ENCODE measurements at regions not wholly inside any gene's neighbourhood (a gene's known extent, or its start where the extent isn't known, plus 50 kb on each side); places are given as distances from the start of the nearest gene placed in this dataset.

DNA sequence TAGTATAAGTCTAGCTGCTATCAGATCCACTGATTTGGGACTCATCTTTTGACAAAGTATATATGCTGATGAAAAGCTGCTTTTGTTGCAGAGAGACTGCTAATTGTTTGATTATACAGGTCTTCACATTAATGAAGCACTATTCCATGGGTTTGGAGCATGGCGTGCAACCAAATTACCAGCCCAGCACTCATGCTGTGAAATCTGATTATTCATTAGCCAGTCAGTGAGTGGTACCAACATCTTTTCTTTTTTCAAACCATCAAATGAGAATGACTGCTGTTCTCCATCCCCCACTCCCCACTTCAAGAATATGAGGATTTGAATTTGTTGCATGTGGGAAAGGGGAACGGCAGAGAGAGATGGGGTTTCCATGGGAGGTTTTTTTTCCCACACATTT, 91.3 kb downstream of the ID4 start:
- H3K14ac ChIP-seq (ENCODE audit: insufficient read length) = no peak overlapping the region
- no peak overlapping the region for H2BK12ac ChIP-seq (ENCODE audit: low read depth, low read length)
- ChIA-PET POLR2A (ENCODE audit: partially characterized antibody) (no interaction called here), CTCF (ENCODE audit: partially characterized antibody) (no interaction called here)
- no peak for FAIRE-seq
- H3K9ac ChIP-seq (replicated peaks in 1 of 4; ENCODE audit: extremely low read depth in 1 of 4, low read depth in 3 of 4, low read length in 3 of 4) = no peak overlapping the region
- H3K4me2 ChIP-seq (ENCODE audit: insufficient read depth in 1 of 2, low read depth in 2 of 2, low read length in 2 of 2) = no peak overlapping the region
- no peak overlapping the region for H2BK120ac ChIP-seq (replicated peaks; ENCODE audit: low read depth, low read length)
- H3K36me3 ChIP-seq (ENCODE audit: control insufficient read depth in 2 of 4, insufficient read depth in 4 of 4, low read length in 3 of 4) = no peaks in the 10 kb centered on the region
- no peaks in the 10 kb centered on the region; a peak in 1 of 7 replicates for H3K27me3 ChIP-seq (replicated peaks in 1 of 4; ENCODE audit: control insufficient read depth in 3 of 4, extremely low read depth in 1 of 4, insufficient read depth in 3 of 4, low read length in 3 of 4)
- H3K4me3 ChIP-seq (ENCODE audit: extremely low read depth in 1 of 4, insufficient read depth in 2 of 4, low read depth in 3 of 4, low read length in 4 of 4) = no peak overlapping the region
- H3K18ac ChIP-seq (ENCODE audit: extremely low read depth, low read length) = no peak overlapping the region
- no peaks in the 10 kb centered on the region for H3K4me1 ChIP-seq (replicated peaks in 1 of 4; ENCODE audit: control insufficient read depth in 3 of 4, insufficient read depth in 4 of 4, low read length in 3 of 4)
- no peak overlapping the region for H2BK15ac ChIP-seq (ENCODE audit: low read length)
- H4K20me1 ChIP-seq (replicated peaks in 1 of 2; ENCODE audit: control insufficient read depth in 1 of 2, insufficient read depth in 2 of 2, low read length in 2 of 2) = no peaks in the 10 kb centered on the region
- no peak overlapping the region for H2AK5ac ChIP-seq (ENCODE audit: low read depth, low read length)
- WGBS, 2 experiments (ENCODE audit: extremely low coverage in 1 of 2, insufficient coverage in 1 of 2, insufficient read length in 1 of 2, insufficient replicate concordance in 2 of 2, low coverage in 1 of 2, low lambda C conversion rate in 2 of 2, missing lambda C conversion rate in 1 of 2) = 88% methylated on average over 2 of the region's 2 CpGs; no CpG with 5 or more reads in 1 of the 2 experiments
- no peak overlapping the region for H3K4ac ChIP-seq (replicated peaks; ENCODE audit: insufficient read length, low read depth, low read length)
- no peak overlapping the region for H3K23ac ChIP-seq (ENCODE audit: insufficient read length)
- no peak overlapping the region for H4K8ac ChIP-seq (ENCODE audit: extremely low read depth, insufficient read depth, low read length)
- H3K27ac ChIP-seq (ENCODE audit: low read depth, low read length) = no peak overlapping the region
- no peak overlapping the region for H2AFZ ChIP-seq (ENCODE audit: low read length)
- H2BK5ac ChIP-seq (ENCODE audit: low read depth, low read length) = no peak overlapping the region
- no peak overlapping the region for H4K5ac ChIP-seq (ENCODE audit: insufficient read length, low read depth, low read length)
- DNase-seq (ENCODE audit: low read depth in 1 of 2, low spot score in 2 of 2) = no peak
- H3K79me2 ChIP-seq (ENCODE audit: control insufficient read depth in 1 of 2, insufficient read depth in 2 of 2, low read length in 2 of 2) = no peaks in the 10 kb centered on the region
- no peak overlapping the region for H3K56ac ChIP-seq (replicated peaks; ENCODE audit: insufficient read length, low read depth, low read length)
- no peak overlapping the region for H4K91ac ChIP-seq (replicated peaks; ENCODE audit: insufficient read length, low read length)
- no peak overlapping the region for H2BK20ac ChIP-seq (ENCODE audit: low read length)
- no peaks in the 10 kb centered on the region for H3K79me1 ChIP-seq (ENCODE audit: low read depth, low read length)
- H3K9me3 ChIP-seq (ENCODE audit: insufficient read depth in 2 of 2, low read depth in 1 of 2, low read length in 1 of 2) = no peaks in the 10 kb centered on the region
- H3K23me2 ChIP-seq (ENCODE audit: low read depth, low read length) = no peaks in the 10 kb centered on the region
- no peak for TF ChIP-seq CBX8 (IDR thresholded peaks at IDR 0.05; ENCODE audit: borderline replicate concordance, low read depth, low read length)
- TF ChIP-seq USF2 (IDR thresholded peaks at IDR 0.05; ENCODE audit: low read length) = no peak
- no peak for TF ChIP-seq GTF2F1 (IDR thresholded peaks at IDR 0.05; ENCODE audit: borderline replicate concordance, low read depth, low read length)
- no peak for TF ChIP-seq SP1 (IDR thresholded peaks at IDR 0.05; ENCODE audit: low read depth, low read length)
- no peak for TF ChIP-seq RBBP5 (IDR thresholded peaks at IDR 0.05; ENCODE audit: borderline replicate concordance, low read depth, low read length)
- TF ChIP-seq CHD2 (IDR thresholded peaks at IDR 0.05; ENCODE audit: low read length) = no peak
- no peak for TF ChIP-seq POLR2A (IDR thresholded peaks at IDR 0.05; ENCODE audit: control extremely low read depth in 1 of 2, low read depth in 2 of 2, low read length in 2 of 2)
- no peak for TF ChIP-seq SP2 (IDR thresholded peaks at IDR 0.05; ENCODE audit: low read length)
- TF ChIP-seq ZNF274 (IDR thresholded peaks at IDR 0.05; ENCODE audit: borderline replicate concordance, extremely low read depth, low read length) = no peak
- no peak for TF ChIP-seq EGR1 (IDR thresholded peaks at IDR 0.05; ENCODE audit: borderline replicate concordance, low read depth, low read length)
- TF ChIP-seq FOSL1 (IDR thresholded peaks at IDR 0.05; ENCODE audit: insufficient read depth, low read depth, low read length) = no peak
- no peak for TF ChIP-seq RNF2 (IDR thresholded peaks at IDR 0.05; ENCODE audit: borderline replicate concordance, low read depth, low read length, missing control alignments, poor library complexity, severe bottlenecking)
- TF ChIP-seq EP300 (IDR thresholded peaks at IDR 0.05; ENCODE audit: borderline replicate concordance in 1 of 2, low read depth in 2 of 2, low read length in 2 of 2) = no peak
- no peak for TF ChIP-seq KDM1A (IDR thresholded peaks at IDR 0.05; ENCODE audit: borderline replicate concordance, low read length)
- TF ChIP-seq JUN (IDR thresholded peaks at IDR 0.05; ENCODE audit: low read depth, low read length) = no peak

Measured in H1 (cell line).